NCI-H2227 (cell line): ENCODE measurements at regions not wholly inside any gene's neighbourhood (a gene's known extent, or its start where the extent isn't known, plus 50 kb on each side); places are given as distances from the start of the nearest gene placed in this dataset.
"Not testable (repeated sequence)": the region's sequence is repeated elsewhere in the genome, so short reads cannot be mapped to it uniquely, and the experiment has no call there.

ENCODE experiments used
- DNase-seq: peaks from one replicate; lab custom pipeline; 2025; ENCODE audit not compliant: unreplicated experiment; lab: John Stamatoyannopoulos, UW

DNA sequence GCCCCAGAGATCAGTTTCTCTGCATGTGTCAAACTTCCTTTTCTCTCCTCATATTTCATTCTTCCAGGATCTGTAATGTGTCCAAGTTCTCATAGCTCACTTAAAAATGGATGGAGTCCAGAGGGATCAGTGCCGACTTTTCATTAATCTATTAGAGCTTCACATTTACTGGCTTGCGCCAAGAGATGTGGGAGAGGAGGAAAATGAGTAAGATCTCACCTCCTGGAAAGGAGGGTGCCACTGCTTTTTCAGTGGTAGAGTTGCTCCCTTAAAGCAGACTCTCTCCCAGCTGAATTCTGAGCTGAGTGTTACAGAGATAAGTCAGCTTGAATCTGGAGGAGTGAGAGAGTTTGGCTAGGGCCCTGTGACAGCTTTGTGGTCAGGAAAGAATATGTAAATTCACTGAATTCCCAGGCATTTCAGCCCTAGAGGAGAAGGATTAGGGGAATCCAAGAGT, 175.9 kb downstream of the SOX4 start:
- no peak for DNase-seq

DNA sequence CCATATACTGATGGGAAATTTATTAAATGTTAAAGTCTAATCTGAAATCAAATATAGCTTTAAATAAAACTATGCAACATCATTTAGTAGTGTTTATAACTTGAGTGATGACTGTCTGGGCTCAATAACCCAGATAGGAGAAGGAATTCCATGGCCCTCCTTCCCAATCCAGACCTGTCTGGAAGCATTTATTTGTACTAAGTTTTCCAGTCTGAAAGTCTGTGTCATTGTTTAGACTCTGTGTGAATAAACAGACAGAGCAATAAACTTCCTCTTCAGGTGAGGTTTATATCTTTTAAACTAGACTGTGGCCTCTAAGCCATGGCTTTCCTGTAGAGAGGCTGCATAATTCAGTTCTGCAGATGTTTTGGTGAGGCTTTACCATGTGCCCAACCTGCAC, 176.4 kb downstream of the SOX4 start:
- DNase-seq, result no peak

DNA sequence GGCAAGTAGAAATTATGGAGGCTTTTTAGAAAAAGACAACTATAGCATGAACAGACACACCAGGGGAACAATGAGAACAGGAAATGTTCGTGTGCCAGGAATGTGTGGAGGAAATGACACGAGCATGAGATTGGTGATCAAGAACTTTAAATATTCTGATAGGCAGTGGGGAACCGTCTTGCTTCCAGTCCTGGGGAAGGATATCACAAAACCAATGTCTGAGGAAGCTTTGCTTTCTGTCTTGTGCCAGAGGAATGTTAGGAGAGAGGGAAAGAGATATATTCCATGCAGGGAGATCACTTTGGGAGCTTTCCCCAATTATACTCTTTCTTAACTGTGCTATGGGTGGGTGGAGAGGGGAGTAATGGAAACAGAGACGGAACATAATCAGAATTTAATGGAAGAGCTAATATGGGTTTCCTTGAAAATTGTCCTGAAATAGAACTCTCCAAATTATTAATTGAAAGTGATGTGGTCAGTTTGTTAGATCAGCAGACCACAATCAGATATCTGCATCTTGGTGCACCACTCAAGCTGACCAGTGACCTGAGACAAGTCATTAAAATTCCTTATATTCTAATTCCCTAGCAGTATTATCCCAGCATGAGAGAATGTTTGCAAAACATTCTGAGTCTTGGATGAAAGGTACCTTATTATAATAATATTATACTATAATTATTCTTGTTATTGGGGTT, 178.2 kb downstream of the SOX4 start:
- DNase-seq, result no peak

DNA sequence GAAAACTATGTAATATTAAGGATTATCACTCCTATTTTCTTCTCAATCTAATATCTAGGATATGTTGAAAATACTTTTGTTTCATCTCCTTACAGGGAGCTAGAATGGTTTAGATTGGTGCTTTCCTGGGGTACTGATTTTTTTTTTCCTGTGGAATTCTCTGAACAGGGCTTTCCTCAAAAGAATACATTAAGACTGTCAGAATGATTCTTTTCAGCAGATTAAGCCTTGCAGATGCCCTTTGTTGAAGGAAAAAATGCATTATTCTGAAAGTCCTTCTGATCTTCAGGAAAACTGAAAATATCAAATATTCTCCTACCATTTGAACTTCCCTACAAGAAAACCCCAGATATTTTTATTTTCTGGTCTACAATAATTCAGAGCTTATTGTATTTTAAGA, 178.9 kb downstream of the SOX4 start:
- no peak for DNase-seq

DNA sequence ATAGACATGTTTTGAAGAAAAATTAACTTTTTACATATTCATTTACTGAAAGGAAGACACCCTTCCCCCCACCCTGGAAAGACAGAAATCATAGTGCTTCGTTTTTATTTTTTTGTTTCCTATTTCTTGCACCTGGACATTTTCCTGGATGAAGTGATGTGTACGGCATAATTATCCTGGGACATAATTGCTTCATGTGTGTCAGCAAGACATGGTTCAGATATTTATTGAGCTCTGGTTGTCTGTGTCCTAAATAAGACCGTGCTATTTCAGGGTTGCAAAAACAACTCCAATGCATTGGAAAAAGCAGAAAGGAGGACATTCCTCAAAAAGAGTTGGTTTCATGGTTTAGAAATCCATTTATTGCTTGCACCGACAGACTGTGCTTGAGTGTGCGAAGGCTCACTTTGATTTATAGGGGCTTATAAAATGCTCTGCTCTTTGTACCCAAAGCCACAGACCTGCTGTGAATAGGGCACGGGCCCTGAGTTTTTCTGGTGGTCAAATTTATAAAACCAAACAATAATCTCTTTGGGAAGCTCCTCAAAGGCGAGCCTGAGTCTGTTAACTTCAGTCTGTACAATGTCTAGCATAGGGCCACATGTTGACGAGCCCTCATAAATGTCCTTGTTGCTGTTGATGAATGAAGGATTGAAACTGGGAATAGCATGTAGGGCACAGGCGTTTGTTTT, 179.5 kb downstream of the SOX4 start:
- no peak for DNase-seq

DNA sequence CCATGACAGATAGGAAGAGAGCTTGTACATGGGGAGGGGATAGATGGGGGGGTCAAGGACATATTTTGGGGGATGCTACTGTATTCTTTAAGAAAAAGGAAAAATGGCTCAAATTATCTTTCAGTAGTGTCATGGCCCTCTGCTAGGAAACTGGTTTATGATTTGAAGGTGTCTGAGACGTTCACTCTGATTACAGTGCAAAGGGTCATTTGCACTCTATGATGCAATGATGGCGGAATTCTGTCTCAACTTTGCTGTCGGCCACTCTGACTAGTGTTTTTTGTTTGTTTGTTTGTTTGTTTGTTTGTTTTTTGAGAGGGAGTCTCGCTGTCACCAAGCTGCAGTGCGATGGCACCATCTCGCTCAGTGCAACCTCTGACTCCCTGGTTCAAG, 180.0 kb downstream of the SOX4 start:
- no peak for DNase-seq

DNA sequence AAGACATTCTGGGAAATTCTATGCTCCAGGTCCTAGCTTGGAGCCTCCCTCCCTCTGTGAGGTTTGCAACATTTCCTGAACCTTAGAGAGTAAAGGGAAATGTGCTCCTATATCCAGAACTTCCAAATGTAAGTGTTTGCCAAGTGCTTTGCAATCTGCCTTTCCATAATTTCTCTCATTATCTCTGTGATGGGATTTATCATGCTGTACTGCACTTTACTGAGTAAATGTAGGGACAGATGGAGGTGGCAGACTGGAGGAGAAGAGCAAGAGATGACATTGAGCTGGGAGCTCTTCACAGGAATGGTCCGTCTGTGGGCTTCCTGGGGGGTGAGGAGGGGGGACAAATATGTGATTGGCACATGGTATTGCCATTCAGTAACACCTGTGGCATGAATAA, 184.3 kb downstream of the SOX4 start:
- DNase-seq, result no peak

DNA sequence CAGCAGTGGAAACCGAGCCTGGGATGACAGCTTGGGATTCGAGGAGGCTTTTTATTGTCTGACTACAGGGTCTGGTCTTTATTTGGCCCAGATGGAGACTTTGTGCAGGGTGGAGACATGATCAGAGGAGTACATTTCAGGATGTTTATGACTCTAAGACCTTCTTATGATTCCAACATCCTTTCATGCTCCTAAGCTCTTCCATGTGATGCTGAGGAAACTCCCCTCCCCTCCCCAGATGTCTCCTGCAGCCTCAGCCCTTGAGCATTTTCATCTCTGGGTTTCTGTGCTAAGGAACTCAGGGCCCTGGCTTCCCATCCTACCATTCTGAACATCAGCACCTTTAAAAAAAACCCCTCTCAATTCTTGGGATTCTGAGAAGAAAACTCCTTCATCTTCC, 186.6 kb downstream of the SOX4 start:
- DNase-seq, result no peak

DNA sequence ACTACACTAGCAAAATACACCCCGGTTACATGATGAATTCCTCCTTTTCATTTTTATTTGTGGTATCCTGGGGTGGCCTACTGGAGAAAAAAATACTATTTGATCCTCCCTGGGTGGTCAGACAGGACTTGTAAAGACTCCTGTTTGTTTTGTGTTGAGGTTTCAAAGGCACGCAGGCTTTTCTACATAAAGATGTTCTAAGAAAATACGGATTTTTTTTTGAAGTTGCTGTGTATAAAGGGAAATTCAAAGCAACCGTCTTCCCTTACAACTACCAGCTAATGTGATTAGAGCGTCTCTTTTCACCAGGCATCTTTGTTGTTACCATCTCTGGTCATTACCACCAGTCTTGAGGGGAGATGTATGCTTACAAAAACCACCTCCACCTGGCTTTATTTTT, 187.1 kb downstream of the SOX4 start:
- DNase-seq, result no peak

DNA sequence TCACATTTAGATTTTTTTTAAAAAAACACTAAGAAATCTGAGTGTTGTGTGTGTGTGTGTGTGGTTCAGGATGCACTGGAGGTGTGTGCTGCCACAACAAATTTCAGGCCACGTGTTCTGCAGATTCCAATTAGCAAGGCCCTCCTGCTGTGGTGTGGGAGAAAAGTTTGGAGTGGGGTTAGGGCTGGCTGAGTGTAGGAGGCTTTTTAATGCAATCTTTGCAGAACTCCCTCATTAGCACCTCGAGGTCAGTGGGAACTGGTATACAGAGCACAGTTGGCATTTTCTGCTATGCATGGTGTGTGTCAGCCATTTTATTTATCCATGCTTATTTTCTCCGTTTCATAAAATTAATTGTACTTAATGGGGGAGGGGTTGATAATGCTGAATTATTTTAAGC, 187.6 kb downstream of the SOX4 start:
- DNase-seq, result no peak

DNA sequence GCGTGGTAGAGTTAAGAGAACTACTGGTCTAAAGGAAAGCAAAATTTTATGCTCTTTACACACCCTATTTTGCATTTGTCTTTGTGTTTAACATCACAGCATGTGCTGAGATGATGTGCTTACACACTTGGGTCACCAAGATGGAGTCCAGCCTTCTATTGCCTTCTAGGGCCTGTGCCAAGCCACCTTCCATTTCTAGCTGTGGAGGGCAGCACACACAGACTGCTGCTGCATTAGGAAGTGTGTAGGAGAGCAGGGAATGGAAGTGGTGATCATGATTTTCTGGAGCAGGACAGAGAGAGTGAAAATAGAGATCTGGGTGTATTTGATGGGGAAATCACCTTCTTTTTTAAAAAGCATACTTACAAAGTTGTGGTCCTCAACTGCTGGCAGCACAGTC, 191.6 kb downstream of the SOX4 start:
- no peak for DNase-seq

DNA sequence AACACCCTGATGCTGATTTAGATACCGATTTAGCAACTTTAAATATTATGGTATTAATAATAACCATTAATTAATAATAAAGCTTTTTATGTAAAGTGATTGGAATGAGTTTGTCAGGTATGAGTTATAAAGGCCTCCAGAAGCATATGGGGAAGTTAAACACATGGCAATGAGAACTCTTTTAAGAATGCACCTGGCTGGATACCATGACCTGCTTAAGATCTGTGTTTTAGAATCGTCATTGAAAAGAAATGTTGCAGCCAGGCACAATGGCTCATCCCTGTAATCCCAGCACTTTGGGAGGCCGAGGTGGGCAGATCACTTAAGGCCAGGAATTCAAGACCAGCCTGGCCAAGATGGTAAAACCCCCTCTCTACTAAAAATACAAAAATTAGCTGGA, 197.5 kb downstream of the SOX4 start:
- no peak for DNase-seq

DNA sequence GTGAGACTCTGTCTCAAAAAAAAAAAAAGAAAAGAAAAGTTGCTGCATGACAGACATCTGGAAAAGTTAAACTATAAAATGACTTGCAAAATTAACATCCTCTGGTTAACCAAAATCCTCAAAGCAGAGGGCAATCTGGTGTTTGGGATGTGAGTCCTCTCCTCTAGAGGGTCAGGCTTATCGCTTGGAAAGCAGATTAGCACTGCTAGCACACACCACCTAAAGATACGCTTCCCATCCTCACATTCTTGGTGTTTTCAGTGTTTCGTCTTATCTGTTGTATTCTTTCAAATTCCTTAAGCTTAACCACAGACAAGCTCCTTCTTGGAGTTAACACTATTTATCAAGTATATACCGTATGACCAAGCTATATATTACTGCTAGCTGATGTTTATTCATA, 198.0 kb downstream of the SOX4 start:
- DNase-seq, result no peak

DNA sequence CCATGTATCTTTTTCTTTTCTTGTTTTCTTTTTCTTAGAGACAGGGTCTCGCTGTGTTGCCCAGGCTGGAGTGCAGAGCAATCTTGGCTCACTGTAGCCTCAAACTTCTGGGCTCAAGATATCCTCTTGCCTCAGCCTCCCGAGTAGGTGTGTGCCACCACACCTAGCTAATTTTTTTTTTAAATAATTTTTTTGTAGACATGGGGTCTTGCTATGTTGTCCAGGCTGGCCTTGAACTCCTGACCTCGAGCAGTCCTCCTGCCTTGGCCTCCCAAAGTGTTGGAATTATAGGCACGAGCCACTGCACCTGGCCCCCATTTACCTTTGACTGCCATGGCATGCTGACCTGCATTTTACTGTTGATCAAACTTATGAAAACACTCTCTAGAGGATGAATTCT, 198.6 kb downstream of the SOX4 start:
- DNase-seq, result no peak

DNA sequence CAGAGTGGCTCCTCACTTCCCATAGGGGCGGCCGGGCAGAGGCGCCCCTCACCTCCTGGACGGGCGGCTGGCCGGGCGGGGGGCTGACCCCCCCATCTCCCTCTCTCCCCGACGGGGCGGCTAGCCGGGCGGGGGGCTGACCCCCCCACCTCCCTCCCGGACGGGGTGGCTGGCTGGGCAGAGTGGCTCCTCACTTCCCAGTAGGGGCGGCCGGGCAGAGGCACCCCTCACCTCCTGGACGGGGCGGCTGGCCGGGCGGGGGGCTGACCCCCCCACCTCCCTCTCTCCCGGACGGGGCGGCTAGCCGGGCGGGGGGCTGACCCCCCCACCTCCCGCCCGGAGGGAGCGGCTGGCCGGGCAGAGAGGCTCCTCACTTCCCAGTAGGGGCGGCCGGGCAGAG, 203.4 kb downstream of the SOX4 start:
- not testable (repeated sequence) for DNase-seq

DNA sequence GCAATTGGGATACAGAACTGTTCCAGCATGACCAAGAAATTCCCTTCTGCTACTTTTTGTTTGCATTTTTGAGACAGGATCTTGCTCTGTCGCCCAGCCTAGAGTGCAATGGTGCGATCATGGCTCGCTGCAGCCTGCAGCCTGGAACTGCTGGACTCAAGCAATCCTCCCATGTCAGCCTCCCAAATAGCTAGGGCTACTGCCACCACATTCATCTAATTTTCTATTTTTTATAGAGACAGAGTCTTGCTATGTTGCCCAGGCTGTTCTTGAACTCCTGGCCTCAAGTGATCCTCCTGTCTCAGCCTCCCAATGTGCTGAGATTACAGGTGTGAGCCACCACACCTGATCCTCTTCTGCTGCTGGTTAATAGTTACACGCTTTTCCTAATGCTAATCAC, 204.9 kb downstream of the SOX4 start:
- DNase-seq, result no peak

DNA sequence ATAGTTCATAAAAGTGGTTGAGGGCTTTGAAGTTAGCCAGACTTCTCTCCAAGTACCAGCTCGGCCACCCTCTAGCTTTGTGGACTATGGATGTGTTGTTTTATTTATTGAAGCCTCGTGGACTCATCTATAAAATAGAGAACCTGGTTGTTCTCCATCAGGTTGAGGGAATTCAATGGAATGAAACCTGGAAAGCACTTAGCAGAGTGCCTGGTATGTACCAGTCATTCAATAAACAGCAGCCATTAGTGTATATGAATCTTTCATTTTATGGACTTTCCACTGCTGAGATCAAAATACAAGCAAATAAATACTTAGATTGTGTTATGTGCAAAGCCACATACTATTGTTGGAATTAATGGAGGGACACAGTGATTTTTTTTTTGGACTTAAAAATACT, 206.8 kb downstream of the SOX4 start:
- no peak for DNase-seq

DNA sequence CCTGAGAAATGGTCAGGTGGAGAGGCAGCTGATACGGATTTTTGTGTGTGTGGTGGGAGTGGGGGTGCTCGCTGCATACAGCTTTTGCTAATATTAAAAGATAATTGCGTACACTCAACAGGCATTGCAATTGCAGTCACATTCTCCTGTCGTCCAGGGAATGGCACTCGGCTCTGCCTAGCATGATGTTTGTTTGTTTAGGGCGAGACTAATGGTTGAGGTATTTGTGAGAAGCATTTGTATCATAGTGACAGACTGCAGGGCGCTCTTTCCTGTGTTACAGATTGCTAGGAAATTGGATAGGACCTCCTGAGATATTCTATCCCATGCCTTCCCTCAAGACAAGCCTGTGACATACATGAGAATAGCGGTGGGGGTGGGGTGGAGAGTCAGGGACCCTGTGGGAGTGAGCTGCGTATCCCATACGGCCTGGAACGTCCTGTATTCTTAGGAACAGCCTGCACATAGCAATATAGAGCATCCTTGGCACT, 207.4 kb downstream of the SOX4 start:
- peak; percentile 32 for DNase-seq

DNA sequence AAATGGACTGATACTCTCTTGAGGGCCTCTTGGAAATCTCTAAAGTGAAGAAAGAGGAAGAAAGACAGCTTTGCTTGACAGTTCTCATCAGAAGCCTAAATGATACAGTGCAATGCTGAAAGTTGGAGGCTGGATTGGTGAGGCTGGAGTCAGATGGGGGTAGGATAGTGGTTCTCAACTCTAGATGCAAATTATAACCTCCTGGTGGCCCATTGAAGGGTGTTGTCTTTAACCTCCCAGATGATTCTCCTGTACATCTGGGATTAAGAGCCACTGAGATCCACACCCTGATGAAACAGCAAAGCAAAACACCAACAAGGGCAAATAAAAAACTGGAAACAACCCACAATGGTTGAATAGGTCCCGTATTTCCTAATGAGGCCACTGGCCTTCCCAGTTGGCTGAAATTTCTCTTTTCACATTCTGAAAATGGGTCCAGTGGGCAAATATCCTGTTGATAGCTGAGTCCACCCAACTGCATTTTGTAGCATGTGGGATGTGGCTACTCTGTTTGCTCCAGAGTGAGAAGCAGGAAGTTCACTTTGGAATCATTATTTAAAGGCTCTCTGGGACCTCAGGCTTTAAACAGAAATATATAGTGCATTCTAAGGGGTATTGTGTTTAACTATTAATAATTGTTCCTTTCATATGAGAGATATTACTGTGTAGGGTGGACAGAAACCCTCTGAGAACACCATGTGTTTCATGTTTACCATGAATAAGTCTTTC, 208.1 kb downstream of the SOX4 start:
- DNase-seq, result no peak

DNA sequence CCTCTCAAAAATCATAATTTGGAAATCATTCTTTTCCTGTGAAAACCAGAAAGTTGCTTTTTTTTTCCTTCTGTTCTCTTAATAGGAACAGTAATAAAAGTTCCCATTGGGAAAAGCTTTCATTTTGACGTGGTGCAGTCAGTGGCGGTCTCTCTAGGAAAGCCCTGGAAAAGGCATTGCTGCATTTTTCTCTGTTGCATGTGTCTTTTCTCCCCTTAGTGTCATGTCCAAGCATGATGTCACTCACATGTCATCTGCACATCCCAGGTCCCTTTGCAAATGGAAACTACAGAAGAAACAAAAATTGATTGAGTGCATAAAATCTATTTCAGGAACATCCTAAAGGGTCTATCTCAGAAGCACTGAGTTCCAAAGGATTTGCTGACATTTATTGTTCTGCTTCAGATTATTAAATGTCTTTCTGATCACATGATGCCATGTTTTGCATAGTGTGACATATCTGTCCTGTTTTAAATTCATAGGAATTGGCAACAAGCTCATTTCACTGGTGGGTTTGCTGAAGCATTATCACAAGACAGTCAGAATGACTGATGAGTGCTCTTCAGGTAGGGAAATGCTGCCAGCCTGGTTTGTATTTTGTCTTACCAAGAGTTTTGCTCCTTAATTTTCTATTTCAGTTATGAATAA, 208.7 kb downstream of the SOX4 start:
- no peak for DNase-seq

DNA sequence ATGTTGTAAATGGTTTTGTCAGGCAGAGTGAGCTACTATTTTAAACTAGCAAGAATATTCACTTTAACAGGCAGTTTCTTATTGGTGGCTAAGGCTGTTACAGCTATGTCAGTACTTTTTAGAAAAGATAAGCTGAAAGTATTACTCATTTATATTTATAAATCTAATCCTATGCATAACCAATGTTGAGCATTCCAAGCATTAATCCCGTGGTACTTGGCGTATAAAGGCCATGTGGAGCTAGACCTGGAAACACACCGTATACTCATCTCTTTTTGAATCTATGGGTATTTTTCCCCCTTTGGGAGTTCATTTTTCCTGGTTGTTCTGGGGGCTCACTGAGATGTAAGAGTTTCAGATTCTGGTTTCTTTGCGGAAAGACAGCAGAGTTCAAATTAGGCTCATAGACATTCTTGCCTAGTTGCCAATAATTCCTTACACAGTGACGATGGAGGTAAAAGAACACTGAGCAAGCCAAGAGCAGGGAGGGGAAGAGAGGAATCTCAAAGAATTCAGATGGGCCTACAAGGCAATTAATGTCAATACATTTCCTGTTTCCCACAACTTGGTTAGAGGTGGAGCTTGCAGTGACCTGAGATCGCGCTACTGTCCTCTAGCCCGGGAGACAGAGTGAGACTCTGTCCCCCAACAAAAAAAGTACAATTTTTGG, 211.5 kb downstream of the SOX4 start:
- DNase-seq, result no peak
